AG20443 (cell line): ENCODE measurements at regions not wholly inside any gene's neighbourhood (a gene's known extent, or its start where the extent isn't known, plus 50 kb on each side); places are given as distances from the start of the nearest gene placed in this dataset.
"Not testable (repeated sequence)": the region's sequence is repeated elsewhere in the genome, so short reads cannot be mapped to it uniquely, and the experiment has no call there.

Experiments used
- DNase-seq: peaks from one replicate; pipeline ENCODE4 v3.0.0; 2012; ENCODE audit warnings: low spot score, mixed read lengths

GRCh38 chr3:21238661-21239060 lies 512.3 kb downstream of the ZNF385D start:
- no peak for DNase-seq

GRCh38 chr3:21237638-21238037 lies 513.4 kb downstream of the ZNF385D start:
- DNase-seq: peak; percentile 28

- no peak for DNase-seq
Measured at GRCh38 chr3:21235491-21235890, 515.5 kb downstream of the ZNF385D start.

GRCh38 chr3:21234933-21235332 lies 516.1 kb downstream of the ZNF385D start:
- no peak for DNase-seq

- no peak for DNase-seq
Measured at GRCh38 chr3:21229426-21230135, 521.4 kb downstream of the ZNF385D start.

- no peak for DNase-seq
Measured at GRCh38 chr3:21226086-21226485, 524.9 kb downstream of the ZNF385D start.

- DNase-seq: no peak
Measured at GRCh38 chr3:21220944-21221343, 530.1 kb downstream of the ZNF385D start.

- DNase-seq: no peak
Measured at GRCh38 chr3:21216598-21216997, 534.4 kb downstream of the ZNF385D start.

GRCh38 chr3:21204122-21204521 lies 546.9 kb downstream of the ZNF385D start:
- not testable (repeated sequence) for DNase-seq

- DNase-seq: no peak
Measured at GRCh38 chr3:21195203-21195602, 555.8 kb downstream of the ZNF385D start.

GRCh38 chr3:21194036-21194435 lies 557.0 kb downstream of the ZNF385D start:
- DNase-seq: not testable (repeated sequence)

- peak; percentile 12 for DNase-seq
Measured at GRCh38 chr3:21188459-21188858, 562.6 kb downstream of the ZNF385D start.

- DNase-seq: no peak
Measured at GRCh38 chr3:21185816-21186314, 565.1 kb downstream of the ZNF385D start.

GRCh38 chr3:21174461-21174860 lies 576.5 kb downstream of the ZNF385D start:
- DNase-seq: peak; percentile 14

- DNase-seq: no peak
Measured at GRCh38 chr3:21170964-21171363, 580.0 kb downstream of the ZNF385D start.

GRCh38 chr3:21169948-21170347 lies 581.1 kb downstream of the ZNF385D start:
- DNase-seq: no peak

- no peak for DNase-seq
Measured at GRCh38 chr3:21168471-21168870, 582.5 kb downstream of the ZNF385D start.

GRCh38 chr3:21163956-21164355 lies 587.1 kb downstream of the ZNF385D start:
- DNase-seq: no peak

GRCh38 chr3:21159543-21159906 lies 591.5 kb downstream of the ZNF385D start:
- DNase-seq: no peak

- peak; percentile 22 for DNase-seq
Measured at GRCh38 chr3:21158861-21159542, 592.0 kb downstream of the ZNF385D start.

- no peak for DNase-seq
Measured at GRCh38 chr3:21154911-21155310, 596.1 kb downstream of the ZNF385D start.

- no peak for DNase-seq
Measured at GRCh38 chr3:21152555-21152954, 598.5 kb downstream of the ZNF385D start.

GRCh38 chr3:21142949-21143348 lies 608.1 kb downstream of the ZNF385D start:
- no peak for DNase-seq

GRCh38 chr3:21142031-21142430 lies 609.0 kb downstream of the ZNF385D start:
- no peak for DNase-seq
